ENCODE measurements at regions not wholly inside any gene's neighbourhood (a gene's known extent, or its start where the extent isn't known, plus 50 kb on each side); places are given as distances from the start of the nearest gene placed in this dataset.

DNA sequence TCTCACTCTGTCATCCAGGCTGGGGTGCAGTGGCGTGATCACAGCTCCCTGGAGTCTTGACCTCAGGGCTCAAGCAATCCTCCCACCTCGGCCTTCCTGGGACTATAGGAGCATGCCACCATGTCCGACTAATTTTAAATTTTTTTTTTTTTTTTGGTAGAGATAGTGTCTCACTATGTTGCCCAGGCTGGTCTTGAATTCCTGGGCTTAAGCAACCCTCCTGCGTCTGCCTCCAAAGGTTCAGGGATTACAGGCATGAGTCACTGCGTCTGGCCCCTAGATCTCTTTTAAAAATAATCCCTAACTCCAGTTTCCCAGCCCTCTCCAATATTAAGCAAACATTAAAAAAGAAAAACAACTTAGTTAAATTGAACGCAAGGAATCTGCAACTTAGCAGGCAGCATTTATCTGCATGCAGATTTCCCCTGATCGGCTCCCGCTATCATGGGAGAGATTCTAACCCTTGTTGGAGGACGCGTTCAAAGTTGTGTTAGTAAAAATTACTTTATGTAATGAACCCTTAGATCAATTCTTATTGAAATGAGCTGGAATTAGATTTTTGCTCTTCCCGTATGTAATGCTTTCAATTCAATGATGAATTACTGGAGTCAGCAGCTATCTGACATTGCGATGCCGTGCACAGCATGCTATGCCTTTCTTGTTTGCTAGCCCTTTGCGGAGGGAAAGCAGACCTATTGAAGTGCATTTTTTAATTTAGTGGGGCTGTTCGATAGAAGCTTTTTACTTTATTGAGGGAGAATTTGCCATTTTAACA is 171.7 kb downstream of the HAPSTR1 start:
- TF ChIP-seq, protein P1, sequence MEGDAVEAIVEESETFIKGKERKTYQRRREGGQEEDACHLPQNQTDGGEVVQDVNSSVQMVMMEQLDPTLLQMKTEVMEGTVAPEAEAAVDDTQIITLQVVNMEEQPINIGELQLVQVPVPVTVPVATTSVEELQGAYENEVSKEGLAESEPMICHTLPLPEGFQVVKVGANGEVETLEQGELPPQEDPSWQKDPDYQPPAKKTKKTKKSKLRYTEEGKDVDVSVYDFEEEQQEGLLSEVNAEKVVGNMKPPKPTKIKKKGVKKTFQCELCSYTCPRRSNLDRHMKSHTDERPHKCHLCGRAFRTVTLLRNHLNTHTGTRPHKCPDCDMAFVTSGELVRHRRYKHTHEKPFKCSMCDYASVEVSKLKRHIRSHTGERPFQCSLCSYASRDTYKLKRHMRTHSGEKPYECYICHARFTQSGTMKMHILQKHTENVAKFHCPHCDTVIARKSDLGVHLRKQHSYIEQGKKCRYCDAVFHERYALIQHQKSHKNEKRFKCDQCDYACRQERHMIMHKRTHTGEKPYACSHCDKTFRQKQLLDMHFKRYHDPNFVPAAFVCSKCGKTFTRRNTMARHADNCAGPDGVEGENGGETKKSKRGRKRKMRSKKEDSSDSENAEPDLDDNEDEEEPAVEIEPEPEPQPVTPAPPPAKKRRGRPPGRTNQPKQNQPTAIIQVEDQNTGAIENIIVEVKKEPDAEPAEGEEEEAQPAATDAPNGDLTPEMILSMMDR (IDR thresholded peaks at IDR 0.05 in 4 of 5, conservative IDR thresholded peaks at IDR 0.05 in 1 of 5) = no peak
- no peak for TF ChIP-seq POLR2A (IDR thresholded peaks at IDR 0.05)
